Right lobe of liver (tissue), 6 donors: ENCODE measurements at regions not wholly inside any gene's neighbourhood (a gene's known extent, or its start where the extent isn't known, plus 50 kb on each side); places are given as distances from the start of the nearest gene placed in this dataset.

Source experiments
- ATAC-seq, 4 donors: fragments of 200-7000 bp; cut with Tn5 transposase; one replicate each; pipeline ENCODE4 v1.9.1; 2020; ENCODE audit warnings: mild to moderate bottlenecking in 4 of 4, moderate library complexity in 4 of 4
- DNase-seq, 3 donors: peaks; one replicate each; pipeline ENCODE4 v3.0.0-alpha.2; 2020
- H3K27ac ChIP-seq, 3 donors: fragments of 200-600 bp; one replicate each; pipeline ENCODE4 v1.8.0; 2022
- H3K27me3 ChIP-seq, 2 donors: fragments of 200-600 bp; one replicate each; pipeline ENCODE4 v1.8.0; 2022
- H3K36me3 ChIP-seq, 4 donors: fragments of 200-600 bp; sonication (generic) in 1 of 4; one replicate each; pipeline versions ENCODE4 v1.5.1 to v1.8.0; 2017 to 2022; ENCODE audit warnings: control low read depth in 1 of 4
- H3K4me1 ChIP-seq, 4 donors: fragments of 200-600 bp; sonication (generic) in 1 of 4; one replicate each; pipeline versions ENCODE4 v1.5.1 to v1.8.0; 2017 to 2022; ENCODE audit warnings: control low read depth in 1 of 4
- H3K4me3 ChIP-seq, 3 donors: fragments of 200-600 bp; one replicate each; pipeline ENCODE4 v1.8.0; 2022
- H3K9me3 ChIP-seq, 4 donors: fragments of 200-600 bp; sonication (generic) in 1 of 4; one replicate each; pipeline versions ENCODE4 v1.5.1 to v1.8.0; 2017 to 2022; ENCODE audit warnings: control low read depth in 1 of 4
- POLR2A ChIP-seq: fragments of 450-650 bp; IDR thresholded peaks from one replicate; pipeline ENCODE4 v1.6.1; 2017; ENCODE audit warnings: antibody characterized with exemption, mild to moderate bottlenecking
- WGBS: methylation state at CpG from one replicate; pipeline ENCODE4 v1.1.6; 2018; ENCODE audit warnings: low coverage, low lambda C conversion rate; ENCODE audit not compliant: insufficient coverage; ENCODE audit errors: missing lambda C conversion rate; 5-methylcytosine and 5-hydroxymethylcytosine counted together
- intact Hi-C, 2 donors: fragments of 100-400 bp; cut with DNase I; formaldehyde crosslinking; loops; one replicate each; pipeline versions ENCODE4 v1.11.2 to v1.14.1; 2022
- TF ChIP-seq, protein P1 (sequence below), 4 donors: fragments of 200-600 bp in 3 of 4; fragments of 450-650 bp in 1 of 4; IDR thresholded peaks; one replicate each; pipeline versions ENCODE4 v1.5.1 to v1.8.0; 2016 to 2022; ENCODE audit warnings: antibody characterized with exemption in 4 of 4, mild to moderate bottlenecking in 2 of 4
- donor health status: DM: no; HTN: yes; CAD: no.
- donor health status: DM: no; HTN: no; CAD: no.
- donor health status: DM: no; HTN: no; CAD: no.
- donor health status: DM: no; HTN: yes; CAD: no.
- donor health status: DM: no; HTN: yes; CAD: no.

- Histone ChIP-seq H3K9me3 (no peaks in the 10 kb centered on the region), H3K27me3 (no peaks in the 10 kb centered on the region), H3K36me3 (no peaks in the 10 kb centered on the region), H3K4me1 (no peaks in the 10 kb centered on the region), H3K27ac (no peak overlapping the region), H3K4me3 (no peak overlapping the region)
- no peak for ATAC-seq
- intact Hi-C loops, result no loop called here
- no peak for DNase-seq
- WGBS, result 65% methylated on average over 2 of the region's 2 CpGs
- TF ChIP-seq POLR2A, result no peak
- TF ChIP-seq, protein P1, sequence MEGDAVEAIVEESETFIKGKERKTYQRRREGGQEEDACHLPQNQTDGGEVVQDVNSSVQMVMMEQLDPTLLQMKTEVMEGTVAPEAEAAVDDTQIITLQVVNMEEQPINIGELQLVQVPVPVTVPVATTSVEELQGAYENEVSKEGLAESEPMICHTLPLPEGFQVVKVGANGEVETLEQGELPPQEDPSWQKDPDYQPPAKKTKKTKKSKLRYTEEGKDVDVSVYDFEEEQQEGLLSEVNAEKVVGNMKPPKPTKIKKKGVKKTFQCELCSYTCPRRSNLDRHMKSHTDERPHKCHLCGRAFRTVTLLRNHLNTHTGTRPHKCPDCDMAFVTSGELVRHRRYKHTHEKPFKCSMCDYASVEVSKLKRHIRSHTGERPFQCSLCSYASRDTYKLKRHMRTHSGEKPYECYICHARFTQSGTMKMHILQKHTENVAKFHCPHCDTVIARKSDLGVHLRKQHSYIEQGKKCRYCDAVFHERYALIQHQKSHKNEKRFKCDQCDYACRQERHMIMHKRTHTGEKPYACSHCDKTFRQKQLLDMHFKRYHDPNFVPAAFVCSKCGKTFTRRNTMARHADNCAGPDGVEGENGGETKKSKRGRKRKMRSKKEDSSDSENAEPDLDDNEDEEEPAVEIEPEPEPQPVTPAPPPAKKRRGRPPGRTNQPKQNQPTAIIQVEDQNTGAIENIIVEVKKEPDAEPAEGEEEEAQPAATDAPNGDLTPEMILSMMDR (IDR thresholded peaks at IDR 0.05), result no peak
These were observed 986.8 kb upstream of the SLC35B3 start for GRCh38 chr6:9422138-9422537.

- ATAC-seq (no peak), DNase-seq (no peak)
- Histone ChIP-seq H3K27me3 (no peaks in the 10 kb centered on the region), H3K27ac (no peak overlapping the region), H3K36me3 (no peaks in the 10 kb centered on the region), H3K4me3 (no peak overlapping the region), H3K9me3 (no peaks in the 10 kb centered on the region), H3K4me1 (no peaks in the 10 kb centered on the region)
- TF ChIP-seq, protein P1 (IDR thresholded peaks at IDR 0.05), result no peak
- intact Hi-C loops, result no loop called here
- 45% methylated on average over 6 of the region's 6 CpGs for WGBS
These were observed 985.1 kb upstream of the SLC35B3 start for GRCh38 chr6:9420316-9421015.

DNA sequence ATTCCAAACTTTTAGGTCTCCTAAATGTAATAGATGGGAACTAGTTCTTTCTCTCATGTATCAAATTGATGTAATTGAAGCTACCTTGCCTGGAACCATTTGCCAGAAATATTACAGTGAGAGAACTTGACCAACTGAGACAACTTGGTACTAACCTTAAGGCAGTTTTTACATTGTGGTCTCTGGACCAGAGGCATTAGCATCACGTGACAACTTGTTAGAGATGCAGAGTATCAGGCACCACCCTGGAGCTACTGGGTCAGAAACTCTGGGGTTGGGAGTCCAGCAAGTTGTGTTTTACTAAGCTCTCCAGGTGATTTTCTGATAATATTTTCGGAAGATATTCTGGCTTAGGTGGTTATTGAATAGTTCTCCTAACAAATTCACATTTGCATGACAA lies 982.1 kb upstream of the SLC35B3 start:
- Histone ChIP-seq H3K4me3 (no peak overlapping the region), H3K27me3 (no peaks in the 10 kb centered on the region), H3K9me3 (no peaks in the 10 kb centered on the region), H3K36me3 (no peaks in the 10 kb centered on the region), H3K27ac (no peak overlapping the region), H3K4me1 (no peaks in the 10 kb centered on the region)
- intact Hi-C loops, result loop anchor here in 1 of 2 donors (10.0 kb wide), 1 partner anchor 433 kb away; no protein-coding TSS in a partner anchor
- DNase-seq (no peak), ATAC-seq (no peak)
- no peak for TF ChIP-seq POLR2A
- TF ChIP-seq, protein P1 (IDR thresholded peaks at IDR 0.05), result no peak
- whole genome bisulfite sequencing, result 51% methylated on average over 2 of the region's 2 CpGs

- no peaks in the 10 kb centered on the region for H3K27me3 ChIP-seq
- H3K4me1 ChIP-seq, result no peaks in the 10 kb centered on the region
- no peak overlapping the region for H3K4me3 ChIP-seq
- DNase-seq (peak; percentile 44 to 58 (median 55)), ATAC-seq (peak; percentile 79 to 89 (median 82))
- intact Hi-C loops, result loop anchor here in 1 of 2 donors (10.0 kb wide), 1 partner anchor 428 kb away; no protein-coding TSS in a partner anchor
- WGBS, result 12% methylated on average over 5 of the region's 5 CpGs
- H3K27ac ChIP-seq, result no peak overlapping the region
- TF ChIP-seq, protein P1 (IDR thresholded peaks at IDR 0.05), result peak; percentile 49 to 70 (median 57)
- no peak for TF ChIP-seq POLR2A
- H3K36me3 ChIP-seq, result no peaks in the 10 kb centered on the region
- no peaks in the 10 kb centered on the region for H3K9me3 ChIP-seq
These were observed 977.7 kb upstream of the SLC35B3 start for GRCh38 chr6:9412951-9413559.
